HUDEP-2 (cell line): ENCODE measurements at regions not wholly inside any gene's neighbourhood (a gene's known extent, or its start where the extent isn't known, plus 50 kb on each side); places are given as distances from the start of the nearest gene placed in this dataset.
A peak's percentile ranks its signal among the peaks of the same experiment; 100 is the strongest.
"Not testable (repeated sequence)": the region's sequence is repeated elsewhere in the genome, so short reads cannot be mapped to it uniquely, and the experiment has no call there.

ENCODE experiments used
- DNase-seq, 76 experiments: peaks; one replicate each; lab custom pipeline; 2025; ENCODE audit not compliant: unreplicated experiment in 76 of 76; lab: John Stamatoyannopoulos, UW

DNA sequence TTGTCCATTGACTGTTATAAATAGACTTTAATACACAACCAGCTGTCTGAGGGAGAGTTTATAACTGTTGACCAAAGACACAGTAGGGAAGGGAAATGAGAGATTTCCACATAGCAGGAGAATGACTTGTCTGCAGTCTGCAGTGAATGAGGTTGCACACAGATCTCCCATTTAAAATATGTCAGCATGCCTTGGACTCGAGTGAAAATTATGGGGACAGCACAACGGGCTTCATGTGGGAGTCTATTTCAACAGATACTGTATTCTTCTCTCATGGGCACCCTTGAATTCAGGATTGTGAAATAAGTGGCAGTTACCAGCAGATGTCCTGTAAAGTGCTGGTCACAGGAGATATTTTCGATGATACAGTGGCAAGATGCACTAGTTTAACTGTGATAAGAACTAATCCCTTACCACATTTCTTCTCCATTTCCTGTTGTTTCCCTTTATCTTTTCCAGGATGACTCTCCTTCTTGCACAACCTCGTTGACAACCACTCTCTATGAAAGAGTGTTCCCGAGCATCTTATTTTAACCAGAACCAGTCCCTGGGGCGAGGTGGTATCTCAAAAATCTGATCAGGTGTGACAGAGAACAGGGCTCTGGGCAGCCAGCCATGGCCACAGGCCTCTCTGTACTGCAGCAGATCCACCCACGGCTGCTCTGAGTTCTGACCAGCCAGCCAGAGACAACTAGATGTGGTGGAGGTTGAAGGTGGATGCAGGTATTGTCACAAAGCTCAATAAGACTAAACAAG lies 51.5 kb upstream of the MAP3K1 start:
- peak in 57 of 76 experiments; percentile 2 to 78 (median 35) for DNase-seq

DNA sequence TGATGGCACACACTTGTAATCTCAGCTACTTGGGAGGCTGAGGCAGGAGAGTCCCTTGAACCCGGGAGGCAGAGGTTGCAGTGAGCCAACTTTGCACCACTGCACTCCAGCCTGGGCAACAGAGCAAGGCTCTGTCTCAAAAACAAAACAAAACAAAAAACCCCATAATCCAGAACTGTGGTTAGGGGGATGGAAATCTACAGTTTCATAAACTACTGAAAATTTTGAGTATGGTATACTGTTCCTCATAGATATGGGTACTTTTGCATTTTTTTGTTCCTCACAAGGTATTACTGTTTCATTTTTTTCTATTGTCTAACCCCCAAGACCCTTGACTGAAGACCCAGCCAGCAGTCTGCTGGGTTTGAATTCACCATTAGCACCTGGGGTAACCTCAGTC lies 52.2 kb upstream of the MAP3K1 start:
- no peak for DNase-seq

DNA sequence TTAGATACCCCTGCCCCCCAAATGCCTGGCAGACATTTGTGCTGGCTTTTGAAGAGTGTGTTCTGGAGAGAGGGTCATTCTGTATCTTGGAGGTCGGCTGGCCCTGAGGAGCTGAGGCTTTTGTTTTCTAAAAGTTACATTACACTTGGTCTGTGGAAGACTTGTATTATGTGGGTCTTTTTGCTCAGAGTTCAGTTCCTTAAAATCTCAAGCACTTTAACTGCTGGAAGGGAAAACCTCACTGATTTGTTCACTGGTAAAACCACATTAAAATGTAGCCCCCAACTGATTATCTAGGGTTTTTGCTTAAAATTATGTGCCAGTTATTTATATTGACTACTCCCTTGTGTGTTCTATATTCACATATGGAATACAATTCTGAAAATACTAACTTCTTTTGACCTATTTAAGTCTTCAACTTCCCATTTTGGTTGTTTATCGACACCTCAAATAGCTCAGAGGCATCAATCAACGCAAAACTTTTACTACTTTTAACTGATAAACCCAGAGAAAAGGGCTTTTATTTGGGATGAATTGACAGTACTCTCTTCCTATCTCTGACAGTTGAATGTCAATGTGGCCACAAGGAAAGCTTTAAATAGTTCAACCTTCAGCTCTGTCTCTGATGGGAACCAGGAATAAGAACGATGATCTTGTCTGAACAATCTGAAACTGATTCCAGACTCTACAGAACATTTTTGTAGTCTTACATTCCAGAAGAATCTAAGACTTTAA lies 54.0 kb upstream of the MAP3K1 start:
- no peak for DNase-seq

DNA sequence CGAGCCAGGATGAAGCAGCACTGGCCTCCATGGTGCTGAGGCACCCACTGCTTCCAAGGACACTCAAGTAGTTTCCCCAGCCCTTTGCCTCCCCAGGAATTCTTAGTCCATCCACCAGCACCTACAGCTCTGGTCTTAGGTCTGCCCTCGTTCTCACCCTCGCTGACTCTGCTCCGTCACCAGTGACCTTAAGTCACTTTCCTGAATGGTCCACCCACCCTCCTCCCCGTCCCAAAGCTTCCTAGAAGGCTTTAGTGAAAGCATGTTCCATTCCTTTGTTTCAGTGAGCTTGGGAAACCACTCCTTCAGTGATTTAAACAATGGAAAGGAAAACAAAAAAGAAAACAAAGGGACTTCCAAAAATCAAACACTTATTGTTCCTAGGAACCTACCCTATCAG lies 54.6 kb upstream of the MAP3K1 start:
- DNase-seq = no peak

DNA sequence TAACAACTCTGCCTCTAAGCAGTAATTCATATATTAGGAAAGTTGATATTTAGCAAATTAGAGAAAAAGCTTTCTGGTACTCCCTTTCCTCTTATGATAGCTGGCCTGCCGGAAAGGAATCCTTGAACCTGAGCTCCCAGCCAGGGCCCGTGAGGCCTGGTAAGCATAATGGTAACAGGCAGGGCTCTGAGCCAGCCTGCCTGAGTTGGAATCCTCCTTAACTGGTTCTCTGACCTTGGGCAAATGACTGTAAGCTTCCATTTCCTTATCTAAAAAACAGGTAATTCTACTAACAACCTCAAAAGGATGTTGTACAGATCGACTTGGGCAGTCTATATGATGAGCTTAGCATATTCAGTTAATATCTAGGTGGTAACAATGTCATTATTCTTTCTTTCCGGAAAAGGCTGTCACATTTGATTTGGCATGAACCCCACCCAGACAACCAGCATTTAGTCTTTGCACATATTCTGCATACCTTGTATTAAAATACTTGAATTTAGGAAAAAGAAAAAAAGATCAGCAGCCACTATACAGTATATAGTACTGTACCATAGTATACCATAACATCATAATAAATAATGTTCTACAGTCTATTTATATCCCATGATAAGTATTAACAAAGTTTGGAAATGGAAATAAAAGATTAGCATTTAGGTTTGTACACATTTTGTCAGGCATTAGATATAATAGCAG lies 55.7 kb upstream of the MAP3K1 start:
- DNase-seq = no peak

DNA sequence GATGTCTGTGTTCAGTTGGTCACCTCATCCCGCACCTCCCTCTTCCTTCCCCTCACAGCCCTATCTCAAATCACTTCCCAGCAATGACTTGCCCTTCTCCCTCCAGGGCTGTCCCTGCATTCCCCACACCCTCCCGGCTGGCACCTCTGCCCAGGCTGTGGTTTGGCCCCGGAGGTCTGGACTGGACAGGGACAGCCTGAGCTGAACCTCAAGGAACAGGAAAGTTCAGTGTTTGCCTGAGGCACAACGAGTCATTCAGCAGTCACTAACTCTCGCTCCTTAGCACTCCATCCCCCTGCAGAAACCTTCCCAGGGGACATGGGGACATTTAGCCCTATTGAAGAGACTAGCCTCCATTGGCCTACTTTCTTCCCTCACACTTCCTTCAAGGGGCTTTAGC lies 58.3 kb upstream of the MAP3K1 start:
- no peak for DNase-seq

DNA sequence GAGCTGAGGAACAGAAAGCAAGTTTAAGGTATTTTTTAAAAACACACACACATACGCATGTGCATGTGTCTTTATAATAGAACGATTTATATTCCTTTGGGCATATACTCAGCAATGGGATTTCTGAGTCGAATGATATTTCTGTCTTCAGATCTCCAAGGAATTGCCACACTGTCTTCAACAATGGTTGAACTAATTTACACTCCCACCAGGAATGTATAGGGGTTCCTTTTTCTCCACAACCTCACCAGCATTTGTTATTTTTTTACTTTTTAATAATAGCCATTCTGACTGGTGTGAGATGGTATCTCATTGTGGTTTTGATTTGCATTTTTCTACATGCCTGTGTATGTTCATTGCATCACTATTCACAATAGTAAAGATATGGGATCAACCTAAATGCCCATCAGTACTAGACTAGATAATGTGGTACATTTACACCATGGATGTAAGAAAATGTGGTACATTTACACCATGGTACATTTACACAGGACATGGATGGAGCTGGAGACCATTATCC lies 60.3 kb upstream of the MAP3K1 start:
- DNase-seq = no peak

DNA sequence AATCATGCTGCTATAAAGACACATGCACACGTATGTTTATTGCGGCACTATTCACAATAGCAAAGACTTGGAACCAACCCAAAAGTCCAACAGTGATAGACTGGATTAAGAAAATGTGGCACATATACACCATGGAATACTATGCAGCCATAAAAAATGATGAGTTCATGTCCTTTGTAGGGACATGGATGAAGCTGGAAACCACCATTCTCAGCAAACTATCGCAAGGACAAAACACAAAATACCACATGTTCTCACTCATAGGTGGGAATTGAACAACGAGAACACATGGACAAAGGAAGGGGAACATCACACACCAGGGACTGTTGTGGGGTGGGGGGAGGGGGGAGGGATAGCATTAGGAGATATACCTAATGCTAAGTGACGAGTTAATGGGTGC lies 61.8 kb upstream of the MAP3K1 start:
- not testable (repeated sequence) for DNase-seq

DNA sequence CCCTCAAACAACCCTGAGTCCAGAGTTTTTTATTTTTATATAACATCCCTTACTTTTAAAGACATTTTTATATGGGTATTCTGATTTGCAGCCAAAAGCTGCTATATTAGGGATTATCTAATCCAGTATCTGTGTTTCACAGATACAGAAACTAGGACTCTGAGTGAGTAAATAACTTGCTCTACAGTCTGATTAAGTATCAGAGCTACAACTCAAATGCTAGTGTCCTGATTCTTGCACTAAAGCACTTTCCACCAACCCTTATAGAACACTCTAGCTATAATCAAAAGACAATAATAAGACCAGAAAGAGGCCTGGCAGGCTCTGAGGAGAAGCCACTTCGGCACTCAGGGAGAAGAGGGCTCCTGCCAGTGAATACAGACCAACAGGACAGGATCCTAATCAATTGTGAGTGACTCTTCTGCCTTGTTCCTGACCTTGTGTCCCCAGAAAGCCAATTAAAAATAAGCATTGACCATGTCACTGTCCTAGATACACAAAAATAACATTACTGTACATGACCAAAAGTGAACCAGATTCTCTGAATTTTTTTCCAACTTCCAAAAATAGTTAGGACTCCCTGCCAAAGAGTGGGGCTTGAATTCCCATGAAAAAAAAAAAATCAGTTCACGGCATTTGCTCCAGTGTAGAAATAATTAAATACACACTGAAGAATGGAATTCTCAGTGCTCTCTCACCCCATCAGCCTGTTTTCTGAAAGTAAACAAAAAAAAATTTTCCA lies 63.6 kb upstream of the MAP3K1 start:
- no peak for DNase-seq

DNA sequence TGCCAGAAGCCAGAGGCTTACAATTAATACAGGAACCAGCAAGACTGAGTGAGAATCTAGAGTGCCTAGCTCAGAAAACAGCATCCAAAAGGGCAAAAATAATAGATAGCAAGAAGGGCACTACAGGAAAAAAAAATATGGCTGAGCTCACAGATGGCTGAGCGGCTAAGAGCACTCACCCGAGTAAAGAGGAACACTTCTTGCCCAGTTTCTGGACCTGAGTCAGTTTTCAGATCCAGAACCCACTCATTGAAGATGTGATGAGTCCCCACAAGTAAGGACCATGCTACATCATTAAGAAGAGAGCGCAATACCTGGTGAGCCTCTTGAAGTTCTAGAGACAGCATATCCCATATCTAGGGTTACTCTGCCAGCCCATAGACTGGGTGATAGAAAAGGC lies 65.5 kb upstream of the MAP3K1 start:
- DNase-seq = no peak

DNA sequence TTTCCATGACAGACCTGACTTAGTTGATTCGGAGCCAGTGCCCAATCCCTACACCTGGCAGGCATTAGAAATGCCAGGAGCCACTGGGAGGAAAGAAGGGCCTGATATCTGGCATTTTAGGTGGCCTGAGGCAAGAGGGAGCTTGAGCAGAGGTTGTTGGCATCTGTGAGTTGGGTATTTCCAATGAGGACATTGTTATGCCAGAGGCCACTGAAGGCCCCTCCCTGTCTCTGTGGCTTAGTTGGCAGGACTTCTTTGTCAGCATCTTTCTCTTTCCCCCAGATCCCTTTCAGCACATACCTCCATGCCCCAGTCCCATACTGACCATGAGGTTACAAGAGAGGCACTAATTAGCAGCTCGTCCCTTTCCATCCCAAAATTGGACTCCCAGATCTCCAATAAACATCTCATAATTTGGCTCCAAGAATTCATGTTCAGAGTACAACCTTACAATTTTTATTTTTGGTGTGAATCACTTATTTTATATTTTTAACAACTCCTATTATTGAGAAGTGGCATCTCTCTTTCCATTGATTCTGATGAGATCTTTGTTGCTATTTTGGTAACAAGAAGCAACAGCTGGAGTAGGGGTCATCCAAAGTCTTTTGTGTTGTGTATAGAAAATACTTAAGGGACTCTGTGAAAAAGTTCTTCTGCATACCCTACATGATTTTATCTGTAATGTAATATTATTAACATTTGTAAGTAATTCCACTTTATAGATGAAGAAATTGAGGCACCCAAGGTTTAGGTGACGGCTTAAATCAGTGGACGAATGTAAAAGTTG lies 68.6 kb upstream of the MAP3K1 start:
- no peak for DNase-seq

DNA sequence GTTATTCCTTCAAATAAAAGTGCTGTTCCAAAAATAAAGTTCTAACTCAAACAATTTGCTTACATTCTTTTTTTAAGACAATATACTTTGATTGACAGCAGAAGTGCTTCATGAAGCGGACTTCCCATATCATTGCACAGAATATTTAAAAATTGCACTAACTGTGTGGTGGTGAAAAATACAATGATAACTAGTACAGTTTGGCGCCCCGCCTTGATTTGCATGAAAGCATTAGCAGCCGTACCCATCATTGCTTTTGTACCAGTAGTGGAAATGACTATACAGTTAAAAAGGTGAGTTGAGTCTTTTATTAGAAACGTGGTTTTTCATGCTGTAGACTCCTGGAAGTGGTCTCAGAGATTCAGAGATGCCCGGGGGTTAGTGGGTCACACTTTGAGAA lies 69.5 kb upstream of the MAP3K1 start:
- no peak for DNase-seq

DNA sequence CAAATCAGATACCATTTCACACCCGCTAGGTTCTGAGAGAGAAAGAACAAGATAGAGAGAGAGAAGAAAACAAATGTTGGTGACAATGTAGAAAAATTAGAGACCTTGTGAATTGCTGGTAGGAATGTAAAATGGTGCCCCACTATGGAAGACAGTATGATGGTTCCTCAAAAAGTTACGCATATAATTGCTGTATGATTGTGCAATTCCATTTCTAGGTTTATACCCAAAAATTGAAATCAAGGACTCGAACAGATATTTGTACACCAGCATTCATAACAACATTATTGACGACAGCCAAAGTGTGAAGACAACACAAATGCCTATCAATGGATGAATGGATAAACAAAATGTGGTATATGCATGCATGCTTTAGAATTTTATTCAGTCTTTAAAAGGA lies 74.5 kb upstream of the MAP3K1 start:
- DNase-seq = no peak

DNA sequence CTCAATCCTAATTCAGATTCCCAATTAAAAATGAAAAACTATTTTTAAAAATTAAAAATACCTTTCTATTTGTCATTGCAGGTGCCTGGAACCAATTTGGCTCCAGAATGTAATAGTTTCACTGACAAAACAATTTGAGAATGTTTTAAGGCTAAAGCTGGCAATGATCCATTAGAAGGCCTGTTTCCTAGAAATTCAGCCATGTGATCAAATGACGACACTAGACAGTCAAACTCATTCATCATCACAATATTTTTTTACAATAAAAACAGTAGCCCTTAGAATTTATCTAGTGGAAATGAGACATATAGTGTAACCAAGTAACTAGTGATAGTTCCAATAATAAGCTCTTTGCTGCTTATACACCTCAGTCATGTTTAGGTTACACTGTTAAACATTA lies 75.4 kb upstream of the MAP3K1 start:
- no peak for DNase-seq

DNA sequence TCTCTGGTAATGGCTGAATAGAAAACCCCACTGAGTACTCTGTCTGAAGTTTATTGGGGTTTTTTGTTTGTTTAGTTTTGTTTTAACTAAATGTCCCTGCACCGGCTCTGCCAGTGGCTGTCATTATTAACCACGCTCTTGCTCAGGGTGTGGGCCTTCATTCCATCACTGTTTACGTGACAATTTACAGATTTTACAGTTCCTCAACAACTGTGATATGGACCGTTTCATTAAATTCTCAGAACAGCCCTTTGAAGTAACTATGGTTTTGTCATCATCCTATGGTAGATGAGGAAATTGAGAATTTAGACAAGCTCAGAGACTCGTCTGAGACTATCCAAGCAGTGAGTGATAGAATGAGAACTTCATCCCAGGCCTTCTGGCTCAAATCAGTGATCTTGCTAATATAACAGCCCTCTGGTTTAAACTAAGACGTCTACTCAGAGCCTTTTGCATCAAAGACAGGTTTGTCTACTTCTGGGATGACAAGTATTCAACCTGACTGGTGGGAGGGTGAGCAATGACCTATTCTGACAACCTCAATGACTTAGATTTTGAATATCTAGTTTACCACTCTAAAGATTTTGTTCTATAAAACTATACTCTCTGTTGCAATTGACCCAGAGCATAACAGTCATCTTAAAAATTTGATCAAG lies 77.3 kb upstream of the MAP3K1 start:
- DNase-seq = no peak

DNA sequence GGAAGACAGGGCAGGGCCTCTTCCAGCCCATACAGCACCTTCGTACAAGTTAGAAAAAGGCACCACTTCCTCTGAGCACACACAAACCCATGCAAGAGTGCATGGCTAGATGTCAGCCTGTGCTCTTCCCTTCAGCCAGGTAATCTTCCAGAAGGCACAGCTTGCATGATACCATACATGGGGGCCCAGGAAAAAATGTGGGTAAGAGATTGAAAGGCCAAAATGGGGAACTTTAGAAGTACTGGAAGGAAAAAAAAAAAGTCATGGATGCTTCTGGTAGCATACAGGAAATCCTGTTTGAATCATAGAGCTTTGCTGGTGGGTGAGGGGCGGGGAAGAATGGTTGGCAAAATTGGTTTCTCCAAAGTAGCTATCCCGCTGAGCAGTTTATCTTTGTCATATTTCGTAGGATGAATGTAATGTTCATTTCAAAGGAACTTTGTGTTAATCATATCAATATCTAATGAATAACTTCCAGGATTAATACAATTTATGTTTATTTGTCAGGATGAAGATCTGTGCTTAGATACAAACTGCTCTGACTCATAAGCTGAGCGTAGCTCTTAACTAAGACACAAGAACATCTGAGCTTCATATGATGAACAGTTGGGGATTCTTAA lies 78.2 kb upstream of the MAP3K1 start:
- peak in 13 of 76 experiments; percentile 6 to 94 (median 89) for DNase-seq

DNA sequence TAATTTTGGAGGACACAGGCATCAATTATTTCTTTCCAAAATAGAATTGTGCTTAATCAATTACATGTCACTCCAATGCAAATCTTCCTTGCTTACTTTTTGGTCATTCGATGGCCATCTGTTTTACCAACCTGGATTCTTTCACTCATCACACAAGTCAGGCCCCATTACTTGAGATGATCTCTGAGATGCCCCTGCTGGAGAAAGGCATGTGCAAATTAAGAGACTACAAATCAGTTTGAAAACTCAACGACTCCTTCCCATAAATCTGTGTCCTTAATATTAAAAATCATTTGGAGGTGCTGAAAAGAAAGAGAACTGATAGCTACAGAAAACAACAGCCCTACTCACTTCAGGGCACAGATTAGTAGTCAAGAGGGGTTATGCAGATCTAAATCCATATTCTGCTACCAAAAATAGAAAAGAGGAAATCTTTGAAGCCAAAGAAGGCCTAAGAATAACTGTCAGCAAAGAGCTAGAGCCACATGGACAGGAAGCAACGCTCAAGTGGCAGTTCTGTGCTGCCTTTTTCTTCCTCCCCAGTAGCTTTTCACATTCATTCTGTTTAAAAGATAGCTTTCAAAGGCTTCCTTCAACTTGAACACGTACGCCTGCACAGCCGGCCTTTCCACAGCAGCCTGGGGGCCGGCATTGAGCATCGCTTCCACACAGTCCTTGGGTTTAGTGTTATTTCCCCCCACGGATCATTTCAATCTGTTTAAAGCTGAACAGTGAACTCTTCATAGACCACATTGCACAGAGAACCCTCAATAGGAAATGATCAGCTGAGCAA lies 79.3 kb upstream of the MAP3K1 start:
- no peak for DNase-seq

DNA sequence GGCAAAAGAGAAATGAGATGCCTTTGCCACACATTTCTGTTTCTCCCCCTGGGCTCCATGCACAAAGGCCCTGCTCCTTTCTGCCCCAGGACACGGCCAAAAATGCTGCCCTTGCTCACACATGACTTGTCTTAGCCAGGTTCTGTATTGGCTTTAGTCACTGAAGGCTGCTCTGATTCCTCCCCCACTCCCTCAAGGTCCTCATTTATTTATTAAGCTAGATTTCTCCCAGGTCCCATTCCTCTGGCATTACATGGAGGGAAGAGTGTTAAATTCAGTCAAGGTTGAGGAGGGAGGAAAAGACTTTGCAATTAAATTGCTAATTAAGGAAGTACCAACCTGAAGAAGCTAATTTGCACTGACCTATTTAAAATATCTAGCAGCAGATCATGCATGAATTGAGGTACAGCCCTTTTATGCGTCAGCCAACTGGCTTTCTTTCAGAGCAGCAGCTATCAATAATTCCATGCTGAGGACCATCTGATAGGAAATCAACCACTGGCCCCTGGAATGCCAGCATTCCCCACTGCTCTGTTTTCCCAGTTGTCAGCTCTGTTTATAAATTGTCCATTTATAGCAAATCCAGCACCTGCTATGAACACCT lies 81.2 kb upstream of the MAP3K1 start:
- DNase-seq = no peak
